ENCODE measurements at regions not wholly inside any gene's neighbourhood (a gene's known extent, or its start where the extent isn't known, plus 50 kb on each side); places are given as distances from the start of the nearest gene placed in this dataset.

DNA sequence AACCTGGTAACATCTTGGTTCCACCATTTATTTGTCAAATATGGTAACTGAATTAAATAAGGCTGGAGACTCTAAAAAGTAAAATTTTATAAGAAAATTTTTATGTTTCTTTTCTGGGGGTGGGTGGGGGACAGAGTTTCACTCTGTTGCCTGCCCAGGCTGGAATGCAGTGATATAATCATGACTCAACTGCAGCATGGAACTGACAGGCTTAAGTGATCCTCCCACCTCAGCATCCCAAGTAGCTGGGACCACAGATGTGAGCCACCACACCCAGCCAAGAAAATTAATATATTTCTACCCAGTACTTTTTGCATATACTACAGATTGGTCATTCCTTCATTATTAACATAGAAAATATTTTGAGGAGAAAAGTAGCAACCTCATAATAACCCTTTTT is 216.9 kb downstream of the DEPDC1B start:
- TF ChIP-seq, protein P1, sequence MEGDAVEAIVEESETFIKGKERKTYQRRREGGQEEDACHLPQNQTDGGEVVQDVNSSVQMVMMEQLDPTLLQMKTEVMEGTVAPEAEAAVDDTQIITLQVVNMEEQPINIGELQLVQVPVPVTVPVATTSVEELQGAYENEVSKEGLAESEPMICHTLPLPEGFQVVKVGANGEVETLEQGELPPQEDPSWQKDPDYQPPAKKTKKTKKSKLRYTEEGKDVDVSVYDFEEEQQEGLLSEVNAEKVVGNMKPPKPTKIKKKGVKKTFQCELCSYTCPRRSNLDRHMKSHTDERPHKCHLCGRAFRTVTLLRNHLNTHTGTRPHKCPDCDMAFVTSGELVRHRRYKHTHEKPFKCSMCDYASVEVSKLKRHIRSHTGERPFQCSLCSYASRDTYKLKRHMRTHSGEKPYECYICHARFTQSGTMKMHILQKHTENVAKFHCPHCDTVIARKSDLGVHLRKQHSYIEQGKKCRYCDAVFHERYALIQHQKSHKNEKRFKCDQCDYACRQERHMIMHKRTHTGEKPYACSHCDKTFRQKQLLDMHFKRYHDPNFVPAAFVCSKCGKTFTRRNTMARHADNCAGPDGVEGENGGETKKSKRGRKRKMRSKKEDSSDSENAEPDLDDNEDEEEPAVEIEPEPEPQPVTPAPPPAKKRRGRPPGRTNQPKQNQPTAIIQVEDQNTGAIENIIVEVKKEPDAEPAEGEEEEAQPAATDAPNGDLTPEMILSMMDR (IDR thresholded peaks at IDR 0.05): no peak
- TF ChIP-seq POLR2A (IDR thresholded peaks at IDR 0.05; ENCODE audit: low read depth) (no peak), POLR2AphosphoS5 (IDR thresholded peaks at IDR 0.05) (no peak), EP300 (IDR thresholded peaks at IDR 0.05) (no peak)
